SU-DHL-6 (cell line): ENCODE measurements at regions not wholly inside any gene's neighbourhood (a gene's known extent, or its start where the extent isn't known, plus 50 kb on each side); places are given as distances from the start of the nearest gene placed in this dataset.

Experiments used
- H2AFZ ChIP-seq: fragments of 200-600 bp; sonication (generic); 2 replicates; pipeline ENCODE4 v1.6.1; 2014; ENCODE audit warnings: low read depth, mild to moderate bottlenecking, moderate library complexity, mixed read lengths, antibody characterized with exemption, low read length; ENCODE audit not compliant: severe bottlenecking
- H3F3A ChIP-seq: fragments of 200-600 bp; shearing (Covaris generic); 2 replicates; pipeline ENCODE4 v1.6.0; 2016; ENCODE audit warnings: antibody characterized with exemption, mild to moderate bottlenecking; ENCODE audit not compliant: insufficient read depth
- H3K27ac ChIP-seq: fragments of 200-600 bp; sonication (generic); 2 replicates; pipeline ENCODE4 v1.5.1; 2016; ENCODE audit warnings: low read depth, mild to moderate bottlenecking, low read length, moderate library complexity, mixed read lengths
- H3K27me3 ChIP-seq: fragments of 200-600 bp; sonication (generic), shearing (Covaris generic); 2 replicates; pipeline ENCODE4 v1.6.0; 2014; ENCODE audit warnings: mild to moderate bottlenecking, low read length
- H3K36me3 ChIP-seq: fragments of 200-600 bp; sonication (generic); 2 replicates; pipeline ENCODE4 v1.6.1; 2014; ENCODE audit warnings: mild to moderate bottlenecking, low read length, mixed read lengths
- H3K4me2 ChIP-seq: fragments of 300-600, 200-600 bp; shearing (Covaris generic), sonication (generic); 2 replicates; pipeline ENCODE4 v1.6.0; 2014; ENCODE audit warnings: low read length, low read depth, mild to moderate bottlenecking; ENCODE audit not compliant: poor library complexity, severe bottlenecking
- H3K4me3 ChIP-seq: fragments of 200-600 bp; sonication (generic); 2 replicates; pipeline ENCODE4 v1.5.1; 2014; ENCODE audit warnings: antibody characterized with exemption, low read length, mild to moderate bottlenecking, mixed read lengths; ENCODE audit not compliant: insufficient read depth, poor library complexity, severe bottlenecking
- H3K79me2 ChIP-seq: fragments of 200-600 bp; sonication (generic); 2 replicates; pipeline ENCODE4 v1.6.1; 2014; ENCODE audit warnings: mild to moderate bottlenecking, low read length, moderate library complexity; ENCODE audit not compliant: insufficient read depth
- H3K9ac ChIP-seq: fragments of 200-600 bp; sonication (generic); 2 replicates; pipeline ENCODE4 v1.7.0; 2014; ENCODE audit warnings: mild to moderate bottlenecking, low read length
- H3K9me2 ChIP-seq: fragments of 200-600 bp; sonication (generic); replicated peaks from 2 replicates; pipeline ENCODE4 v1.6.1; 2014; ENCODE audit warnings: low read length; ENCODE audit not compliant: insufficient read depth
- H3K9me3 ChIP-seq: fragments of 200-600 bp; sonication (generic); 2 replicates; pipeline ENCODE4 v1.6.1; 2014; ENCODE audit warnings: low read length, mixed read lengths; ENCODE audit not compliant: insufficient read depth
- H4K20me1 ChIP-seq: fragments of 200-600 bp; sonication (generic); 2 replicates; pipeline ENCODE4 v1.6.1; 2014; ENCODE audit warnings: low read depth, mild to moderate bottlenecking, antibody characterized with exemption, low read length, moderate library complexity, mixed read lengths
- EZH2phosphoT487 ChIP-seq: fragments of 200-600 bp; sonication (generic), shearing (Covaris generic); conservative IDR thresholded peaks from 2 replicates; pipeline ENCODE4 v1.6.1; 2018; ENCODE audit warnings: mild to moderate bottlenecking, antibody characterized with exemption, low read length, moderate library complexity, mixed read lengths
- TF ChIP-seq, protein P1 (sequence below): fragments of 200-600 bp; sonication (generic); IDR thresholded peaks from one replicate; pipeline ENCODE4 v1.5.1; 2017; ENCODE audit warnings: antibody characterized with exemption, mild to moderate bottlenecking, low read length, moderate library complexity; ENCODE audit not compliant: insufficient read depth, poor library complexity, severe bottlenecking

GRCh38 chr11:11090495-11090894 lies 232.6 kb upstream of the ZBED5 start:
- Histone ChIP-seq H3K4me3 (no peak overlapping the region), H3K27me3 (no peaks in the 10 kb centered on the region)

DNA sequence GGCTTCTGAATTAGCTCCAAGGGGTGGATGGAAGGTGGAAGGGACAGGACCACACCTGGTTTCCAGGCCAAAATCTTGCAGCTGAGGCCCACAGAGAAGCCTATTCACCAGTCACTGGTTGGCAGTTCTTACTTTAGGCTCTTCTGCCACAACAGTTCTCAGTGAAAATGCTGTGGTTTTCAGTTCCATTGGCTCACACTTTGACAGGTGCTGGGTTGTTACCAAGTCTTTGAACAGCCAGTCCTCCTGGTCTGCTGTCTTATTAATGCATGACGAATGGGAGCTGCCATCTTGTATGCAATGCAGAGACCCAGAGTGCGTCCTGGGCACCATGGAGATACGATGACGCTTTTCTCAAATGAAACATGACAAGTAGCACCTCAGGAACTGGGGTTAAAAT lies 232.0 kb upstream of the ZBED5 start:
- Histone ChIP-seq H3K4me3 (no peak overlapping the region), H3K4me2 (no peak overlapping the region), H3K9ac (no peak overlapping the region), H3F3A (no peaks in the 10 kb centered on the region), H3K27me3 (no peaks in the 10 kb centered on the region), H4K20me1 (no peaks in the 10 kb centered on the region), H3K9me3 (peaks cover 15% of the 10 kb centered on the region; the same call in 1 of the 2 replicates), H2AFZ (no peak overlapping the region), H3K27ac (no peak overlapping the region), H3K79me2 (no peaks in the 10 kb centered on the region), H3K36me3 (no peaks in the 10 kb centered on the region), H3K9me2 (no peaks in the 10 kb centered on the region)
- TF ChIP-seq, protein P1, sequence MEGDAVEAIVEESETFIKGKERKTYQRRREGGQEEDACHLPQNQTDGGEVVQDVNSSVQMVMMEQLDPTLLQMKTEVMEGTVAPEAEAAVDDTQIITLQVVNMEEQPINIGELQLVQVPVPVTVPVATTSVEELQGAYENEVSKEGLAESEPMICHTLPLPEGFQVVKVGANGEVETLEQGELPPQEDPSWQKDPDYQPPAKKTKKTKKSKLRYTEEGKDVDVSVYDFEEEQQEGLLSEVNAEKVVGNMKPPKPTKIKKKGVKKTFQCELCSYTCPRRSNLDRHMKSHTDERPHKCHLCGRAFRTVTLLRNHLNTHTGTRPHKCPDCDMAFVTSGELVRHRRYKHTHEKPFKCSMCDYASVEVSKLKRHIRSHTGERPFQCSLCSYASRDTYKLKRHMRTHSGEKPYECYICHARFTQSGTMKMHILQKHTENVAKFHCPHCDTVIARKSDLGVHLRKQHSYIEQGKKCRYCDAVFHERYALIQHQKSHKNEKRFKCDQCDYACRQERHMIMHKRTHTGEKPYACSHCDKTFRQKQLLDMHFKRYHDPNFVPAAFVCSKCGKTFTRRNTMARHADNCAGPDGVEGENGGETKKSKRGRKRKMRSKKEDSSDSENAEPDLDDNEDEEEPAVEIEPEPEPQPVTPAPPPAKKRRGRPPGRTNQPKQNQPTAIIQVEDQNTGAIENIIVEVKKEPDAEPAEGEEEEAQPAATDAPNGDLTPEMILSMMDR, result no peak
- no peak for TF ChIP-seq EZH2phosphoT487

More at GRCh38 chr11:11090495-11090894, 232.6 kb upstream of the ZBED5 start:
- no peak for TF ChIP-seq EZH2phosphoT487
- TF ChIP-seq, protein P1, result no peak
- Histone ChIP-seq H3K36me3 (no peaks in the 10 kb centered on the region), H3K4me2 (no peak overlapping the region), H4K20me1 (no peaks in the 10 kb centered on the region), H3K9me3 (peaks cover 15% of the 10 kb centered on the region; the same call in 1 of the 2 replicates), H2AFZ (no peak overlapping the region), H3F3A (no peaks in the 10 kb centered on the region), H3K9ac (no peak overlapping the region), H3K27ac (no peak overlapping the region), H3K79me2 (no peaks in the 10 kb centered on the region), H3K9me2 (no peaks in the 10 kb centered on the region)

- no peaks in the 10 kb centered on the region for H3F3A ChIP-seq
- H3K27me3 ChIP-seq, result no peaks in the 10 kb centered on the region
- no peak overlapping the region for H3K27ac ChIP-seq
- no peak overlapping the region for H3K4me2 ChIP-seq
- TF ChIP-seq, protein P1, result no peak
- TF ChIP-seq EZH2phosphoT487, result no peak
- H3K4me3 ChIP-seq, result no peak overlapping the region
- no peaks in the 10 kb centered on the region for H3K79me2 ChIP-seq
- no peak overlapping the region for H2AFZ ChIP-seq
- peaks cover 15% of the 10 kb centered on the region; the same call in 1 of the 2 replicates for H3K9me3 ChIP-seq
- H3K36me3 ChIP-seq, result no peaks in the 10 kb centered on the region
- no peak overlapping the region for H3K9ac ChIP-seq
- H4K20me1 ChIP-seq, result no peaks in the 10 kb centered on the region
- no peaks in the 10 kb centered on the region for H3K9me2 ChIP-seq
Measured at GRCh38 chr11:11086979-11087378, 229.1 kb upstream of the ZBED5 start.

GRCh38 chr11:11085580-11085979 lies 227.7 kb upstream of the ZBED5 start:
- Histone ChIP-seq H4K20me1 (no peaks in the 10 kb centered on the region), H2AFZ (no peak overlapping the region), H3K36me3 (no peaks in the 10 kb centered on the region), H3F3A (no peaks in the 10 kb centered on the region), H3K79me2 (no peaks in the 10 kb centered on the region), H3K4me3 (no peak overlapping the region), H3K9me3 (0 out of 2 replicates have a peak, but pooled peaks cover 5% of the 10 kb centered on the region), H3K4me2 (no peak overlapping the region), H3K9ac (no peak overlapping the region), H3K9me2 (no peaks in the 10 kb centered on the region), H3K27me3 (no peaks in the 10 kb centered on the region), H3K27ac (no peak overlapping the region)
- TF ChIP-seq, protein P1, result no peak
- no peak for TF ChIP-seq EZH2phosphoT487
